ENCODE measurements at regions not wholly inside any gene's neighbourhood (a gene's known extent, or its start where the extent isn't known, plus 50 kb on each side); places are given as distances from the start of the nearest gene placed in this dataset.

GRCh38 chr20:24359321-24360027 lies 110.0 kb upstream of the SYNDIG1 start:
- TF ChIP-seq, protein P1, sequence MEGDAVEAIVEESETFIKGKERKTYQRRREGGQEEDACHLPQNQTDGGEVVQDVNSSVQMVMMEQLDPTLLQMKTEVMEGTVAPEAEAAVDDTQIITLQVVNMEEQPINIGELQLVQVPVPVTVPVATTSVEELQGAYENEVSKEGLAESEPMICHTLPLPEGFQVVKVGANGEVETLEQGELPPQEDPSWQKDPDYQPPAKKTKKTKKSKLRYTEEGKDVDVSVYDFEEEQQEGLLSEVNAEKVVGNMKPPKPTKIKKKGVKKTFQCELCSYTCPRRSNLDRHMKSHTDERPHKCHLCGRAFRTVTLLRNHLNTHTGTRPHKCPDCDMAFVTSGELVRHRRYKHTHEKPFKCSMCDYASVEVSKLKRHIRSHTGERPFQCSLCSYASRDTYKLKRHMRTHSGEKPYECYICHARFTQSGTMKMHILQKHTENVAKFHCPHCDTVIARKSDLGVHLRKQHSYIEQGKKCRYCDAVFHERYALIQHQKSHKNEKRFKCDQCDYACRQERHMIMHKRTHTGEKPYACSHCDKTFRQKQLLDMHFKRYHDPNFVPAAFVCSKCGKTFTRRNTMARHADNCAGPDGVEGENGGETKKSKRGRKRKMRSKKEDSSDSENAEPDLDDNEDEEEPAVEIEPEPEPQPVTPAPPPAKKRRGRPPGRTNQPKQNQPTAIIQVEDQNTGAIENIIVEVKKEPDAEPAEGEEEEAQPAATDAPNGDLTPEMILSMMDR (IDR thresholded peaks at IDR 0.05; ENCODE audit: low read depth, low read length), result no peak
- no peak overlapping the region for H3K4me3 ChIP-seq (ENCODE audit: low read depth, low read length)

- TF ChIP-seq, protein P1 (IDR thresholded peaks at IDR 0.05; ENCODE audit: low read depth, low read length), result no peak
- H3K4me3 ChIP-seq (ENCODE audit: low read depth, low read length), result no peak overlapping the region
Measured at GRCh38 chr20:24357931-24358330, 111.5 kb upstream of the SYNDIG1 start.

GRCh38 chr20:24357177-24357576 lies 112.3 kb upstream of the SYNDIG1 start:
- H3K4me3 ChIP-seq (ENCODE audit: low read depth, low read length), result no peak overlapping the region
- TF ChIP-seq, protein P1 (IDR thresholded peaks at IDR 0.05; ENCODE audit: low read depth, low read length), result no peak

DNA sequence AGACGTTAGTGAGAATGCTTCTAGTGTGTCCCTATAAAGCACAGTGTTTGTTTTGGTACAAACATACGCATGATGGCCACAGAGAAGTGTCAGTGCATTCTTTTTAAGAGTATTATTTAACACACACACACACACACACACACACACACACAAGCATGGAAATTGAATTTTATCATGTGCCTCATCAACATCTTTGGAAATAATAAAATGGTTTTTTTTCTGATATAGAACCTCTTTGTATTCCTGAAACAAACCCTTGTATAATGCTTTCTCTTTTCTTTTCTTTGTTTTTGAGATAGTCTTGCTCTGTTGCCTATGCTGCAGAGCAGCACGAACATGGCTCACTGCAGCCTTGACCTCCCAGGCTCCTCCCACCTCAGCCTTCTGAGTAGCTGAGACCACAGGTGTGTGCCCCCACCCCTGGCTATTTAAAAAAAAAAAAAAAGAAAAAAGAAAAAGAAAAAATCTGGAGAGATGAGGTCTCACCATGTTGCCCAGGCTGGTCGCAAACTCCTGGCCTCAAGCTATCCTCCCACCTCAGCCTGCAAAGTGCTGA lies 116.2 kb upstream of the SYNDIG1 start:
- no peak overlapping the region for H3K4me3 ChIP-seq (ENCODE audit: low read depth, low read length)
- TF ChIP-seq, protein P1 (IDR thresholded peaks at IDR 0.05; ENCODE audit: low read depth, low read length), result no peak

DNA sequence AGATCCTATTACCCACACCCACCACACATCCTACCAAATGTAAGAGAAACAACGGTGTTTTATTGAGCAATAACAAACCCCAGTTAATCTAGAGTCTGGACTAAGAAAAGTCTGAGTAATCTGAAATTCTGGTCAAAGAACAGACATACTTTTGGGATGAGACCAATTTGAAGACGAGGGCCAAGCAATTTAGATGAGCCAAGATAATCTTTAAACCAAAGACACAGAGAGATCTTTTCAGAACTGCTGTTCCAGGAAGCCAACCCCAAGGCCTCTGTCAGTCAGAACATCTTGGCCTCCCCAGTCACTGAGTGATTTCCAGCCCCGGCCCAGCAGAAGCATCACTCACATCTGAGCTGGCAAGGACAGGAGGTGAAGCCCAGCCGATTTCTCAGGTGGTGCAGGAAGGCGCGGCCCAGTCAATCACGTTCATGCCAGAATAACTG lies 118.5 kb upstream of the SYNDIG1 start:
- no peak overlapping the region for H3K4me3 ChIP-seq (ENCODE audit: low read depth, low read length)
- TF ChIP-seq, protein P1 (IDR thresholded peaks at IDR 0.05; ENCODE audit: low read depth, low read length), result no peak

DNA sequence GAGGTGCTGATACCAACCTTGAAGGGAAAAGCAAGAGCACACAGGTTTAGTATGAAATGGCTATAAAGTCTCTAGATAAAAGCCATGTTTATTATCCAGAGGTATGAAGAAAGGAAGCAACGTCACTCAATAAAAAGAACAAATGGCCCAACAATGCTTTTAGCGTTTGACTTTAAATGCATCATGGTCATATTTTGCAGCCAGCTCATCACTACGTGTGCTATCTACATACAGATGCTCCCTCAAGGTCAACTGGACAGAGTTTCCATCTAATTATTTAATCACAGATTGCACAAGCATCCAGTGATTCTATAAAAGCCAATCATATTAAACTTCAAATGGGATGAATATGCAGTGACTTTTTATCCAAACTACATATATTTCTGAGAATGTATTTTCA lies 127.6 kb upstream of the SYNDIG1 start:
- H3K4me3 ChIP-seq (ENCODE audit: low read depth, low read length), result no peak overlapping the region
- TF ChIP-seq, protein P1 (IDR thresholded peaks at IDR 0.05; ENCODE audit: low read depth, low read length), result no peak

DNA sequence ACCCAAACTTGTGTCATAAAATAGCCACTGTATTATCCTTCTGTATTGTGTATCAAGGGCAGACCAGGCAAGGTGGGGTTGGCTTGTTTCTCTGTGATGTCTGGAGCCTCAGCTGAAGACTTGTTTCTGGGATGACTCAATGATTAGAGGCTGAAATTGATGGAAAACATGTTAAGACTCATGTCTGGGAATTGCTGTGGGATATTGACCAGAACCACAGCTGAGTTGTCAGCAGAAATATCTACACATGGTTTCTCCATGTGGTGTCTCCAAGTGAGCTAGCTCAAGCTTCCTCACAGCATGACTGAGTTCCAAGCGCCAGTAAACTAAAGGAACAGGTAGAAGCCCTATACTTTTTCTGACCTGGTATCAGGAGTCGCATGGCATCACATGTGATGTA lies 128.5 kb upstream of the SYNDIG1 start:
- TF ChIP-seq, protein P1 (IDR thresholded peaks at IDR 0.05; ENCODE audit: low read depth, low read length), result no peak
- no peak overlapping the region for H3K4me3 ChIP-seq (ENCODE audit: low read depth, low read length)
